Liver (tissue), 8 donors: ENCODE measurements at regions not wholly inside any gene's neighbourhood (a gene's known extent, or its start where the extent isn't known, plus 50 kb on each side); places are given as distances from the start of the nearest gene placed in this dataset.

Experiments
- DNase-seq: peaks from one replicate; pipeline ENCODE4 v3.0.0-alpha.2; 2017; ENCODE audit warnings: low spot score
- H3K27ac ChIP-seq, 2 donors: one replicate each; pipeline ENCODE4 v1.7.0; 2013; ENCODE audit warnings: inconsistent platforms in 2 of 2, low read length in 2 of 2, control low read depth in 1 of 2, low read depth in 1 of 2, mild to moderate bottlenecking in 1 of 2
- H3K27me3 ChIP-seq, 4 donors: one replicate each; pipeline versions ENCODE4 v1.6.1 to v1.7.0; 2013; ENCODE audit warnings: low read length in 3 of 4, inconsistent platforms in 1 of 4, mild to moderate bottlenecking in 1 of 4, moderate library complexity in 1 of 4; ENCODE audit not compliant: control insufficient read depth in 4 of 4, insufficient read depth in 4 of 4
- H3K36me3 ChIP-seq, 4 donors: one replicate each; pipeline versions ENCODE4 v1.6.1 to v1.7.0; 2013; ENCODE audit warnings: low read length in 3 of 4, mild to moderate bottlenecking in 3 of 4, low read depth in 1 of 4, moderate library complexity in 1 of 4; ENCODE audit not compliant: control insufficient read depth in 4 of 4, insufficient read depth in 3 of 4
- H3K4me1 ChIP-seq, 4 donors: one replicate each; pipeline versions ENCODE4 v1.6.1 to v1.7.0; 2013; ENCODE audit warnings: low read length in 3 of 4, mild to moderate bottlenecking in 3 of 4, moderate library complexity in 1 of 4; ENCODE audit not compliant: control insufficient read depth in 4 of 4, insufficient read depth in 4 of 4
- H3K4me3 ChIP-seq, 3 donors: one replicate each; pipeline versions ENCODE4 v1.6.1 to v1.7.0; 2013; ENCODE audit warnings: low read length in 3 of 3, control low read depth in 1 of 3, low read depth in 1 of 3, mild to moderate bottlenecking in 1 of 3
- H3K9ac ChIP-seq, 2 donors: one replicate each; pipeline ENCODE4 v1.7.0; 2013; ENCODE audit warnings: low read length in 2 of 2, mild to moderate bottlenecking in 2 of 2, moderate library complexity in 2 of 2, control low read depth in 1 of 2, low read depth in 1 of 2
- H3K9me3 ChIP-seq, 4 donors: one replicate each; pipeline versions ENCODE4 v1.6.1 to v1.7.0; 2013; ENCODE audit warnings: low read length in 3 of 4; ENCODE audit not compliant: control insufficient read depth in 4 of 4
- EGR1 ChIP-seq, 2 donors: IDR thresholded peaks; 2 replicates each; pipeline ENCODE4 v1.6.1; 2016 to 2018; ENCODE audit warnings: antibody characterized with exemption in 2 of 2, low read depth in 2 of 2
- FOXA1 ChIP-seq: IDR thresholded peaks from 2 replicates; pipeline ENCODE4 v1.6.1; 2016; ENCODE audit warnings: antibody characterized with exemption
- FOXA2 ChIP-seq: IDR thresholded peaks from 2 replicates; pipeline ENCODE4 v1.6.1; 2016; ENCODE audit warnings: antibody characterized with exemption
- GABPA ChIP-seq, 2 donors: IDR thresholded peaks in 1 of 2; conservative IDR thresholded peaks in 1 of 2; 2 replicates each; pipeline ENCODE4 v1.6.1; 2016; ENCODE audit warnings: antibody characterized with exemption in 2 of 2, mild to moderate bottlenecking in 1 of 2, moderate library complexity in 1 of 2
- HNF4A ChIP-seq, 2 donors: conservative IDR thresholded peaks; 2 replicates each; pipeline ENCODE4 v1.6.1; 2016; ENCODE audit warnings: antibody characterized with exemption in 2 of 2, mild to moderate bottlenecking in 2 of 2
- HNF4G ChIP-seq: IDR thresholded peaks from 2 replicates; pipeline ENCODE4 v1.6.1; 2016; ENCODE audit warnings: antibody characterized with exemption
- JUND ChIP-seq, 2 donors: IDR thresholded peaks; 2 replicates each; pipeline ENCODE4 v1.6.1; 2016; ENCODE audit warnings: antibody characterized with exemption in 2 of 2
- NR2F2 ChIP-seq: IDR thresholded peaks from 2 replicates; pipeline ENCODE4 v1.6.1; 2016; ENCODE audit warnings: antibody characterized with exemption
- RAD21 ChIP-seq, 2 donors: IDR thresholded peaks; 2 replicates each; pipeline ENCODE4 v1.6.1; 2016; ENCODE audit warnings: antibody characterized with exemption in 2 of 2, mild to moderate bottlenecking in 2 of 2
- SP1 ChIP-seq: IDR thresholded peaks from 2 replicates; pipeline ENCODE4 v1.6.1; 2018; ENCODE audit warnings: antibody characterized with exemption, mild to moderate bottlenecking
- TAF1 ChIP-seq: conservative IDR thresholded peaks from 2 replicates; pipeline ENCODE4 v1.6.1; 2016; ENCODE audit warnings: antibody characterized with exemption, mild to moderate bottlenecking
- WGBS: extraction: QIAGEN DNeasy Blood & Tissue Kit; methylation state at CpG from one replicate; pipeline ENCODE4 v1.1.7; 2013; 5-methylcytosine and 5-hydroxymethylcytosine counted together
- TF ChIP-seq, protein P1 (sequence below): IDR thresholded peaks from 2 replicates; pipeline ENCODE4 v1.6.1; 2016; ENCODE audit warnings: antibody characterized with exemption
- TF ChIP-seq, protein P2 (sequence below): IDR thresholded peaks from 2 replicates; pipeline ENCODE4 v1.6.1; 2016; ENCODE audit warnings: antibody characterized with exemption, mild to moderate bottlenecking
- TF ChIP-seq, protein P3 (sequence below): IDR thresholded peaks from 2 replicates; pipeline ENCODE4 v1.6.1; 2016; ENCODE audit warnings: antibody characterized with exemption
- TF ChIP-seq, protein P4 (sequence below): fragments of 150-350 bp; IDR thresholded peaks from 2 replicates; pipeline ENCODE4 v1.5.1; 2017; ENCODE audit warnings: improper control_type of control experiment, low read depth, low read length; ENCODE audit not compliant: missing input control
- TF ChIP-seq, protein P5 (sequence below): IDR thresholded peaks from 2 replicates; pipeline ENCODE4 v1.6.1; 2016; ENCODE audit warnings: antibody characterized with exemption
- donor health status: healthy.
- donor health status: healthy.
- donor health status: healthy.
- donor health status: healthy.
- donor health status: healthy.

DNA sequence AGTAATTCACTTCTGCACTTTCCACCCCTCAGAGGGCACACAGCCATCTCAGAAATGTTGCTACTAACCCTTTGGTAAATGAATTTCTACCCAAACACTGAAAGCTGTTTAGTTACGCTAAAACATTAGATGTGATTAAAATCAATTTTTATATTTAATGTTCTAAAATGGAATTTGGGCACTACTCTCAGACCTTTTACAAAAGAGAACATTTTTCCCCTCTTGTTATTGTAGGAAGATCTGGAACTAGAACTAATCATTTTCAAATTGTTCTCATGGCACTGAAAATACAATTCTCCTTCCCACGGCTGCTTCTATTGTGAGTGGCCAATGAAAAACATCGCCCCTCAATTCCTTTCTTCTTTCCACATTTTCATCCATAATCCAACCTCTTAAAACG lies 627.4 kb downstream of the CDH26 start:
- no peak overlapping the region for H3K4me3 ChIP-seq
- H3K27ac ChIP-seq: no peak overlapping the region
- H3K9me3 ChIP-seq: no peaks in the 10 kb centered on the region
- peaks cover 0 to 5% (median 3%) of the 10 kb centered on the region in 4 donors for H3K27me3 ChIP-seq
- no peak for DNase-seq
- no peaks in the 10 kb centered on the region for H3K4me1 ChIP-seq
- H3K36me3 ChIP-seq: no peaks in the 10 kb centered on the region
- TF ChIP-seq RAD21 (IDR thresholded peaks at IDR 0.05): no peak
- no peak for TF ChIP-seq JUND (IDR thresholded peaks at IDR 0.05)
- TF ChIP-seq, protein P1, sequence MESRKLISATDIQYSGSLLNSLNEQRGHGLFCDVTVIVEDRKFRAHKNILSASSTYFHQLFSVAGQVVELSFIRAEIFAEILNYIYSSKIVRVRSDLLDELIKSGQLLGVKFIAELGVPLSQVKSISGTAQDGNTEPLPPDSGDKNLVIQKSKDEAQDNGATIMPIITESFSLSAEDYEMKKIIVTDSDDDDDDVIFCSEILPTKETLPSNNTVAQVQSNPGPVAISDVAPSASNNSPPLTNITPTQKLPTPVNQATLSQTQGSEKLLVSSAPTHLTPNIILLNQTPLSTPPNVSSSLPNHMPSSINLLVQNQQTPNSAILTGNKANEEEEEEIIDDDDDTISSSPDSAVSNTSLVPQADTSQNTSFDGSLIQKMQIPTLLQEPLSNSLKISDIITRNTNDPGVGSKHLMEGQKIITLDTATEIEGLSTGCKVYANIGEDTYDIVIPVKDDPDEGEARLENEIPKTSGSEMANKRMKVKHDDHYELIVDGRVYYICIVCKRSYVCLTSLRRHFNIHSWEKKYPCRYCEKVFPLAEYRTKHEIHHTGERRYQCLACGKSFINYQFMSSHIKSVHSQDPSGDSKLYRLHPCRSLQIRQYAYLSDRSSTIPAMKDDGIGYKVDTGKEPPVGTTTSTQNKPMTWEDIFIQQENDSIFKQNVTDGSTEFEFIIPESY: no peak
- no peak for TF ChIP-seq FOXA2
- no peak for TF ChIP-seq HNF4A (conservative IDR thresholded peaks at IDR 0.05)
- no peak for TF ChIP-seq SP1
- TF ChIP-seq, protein P2, sequence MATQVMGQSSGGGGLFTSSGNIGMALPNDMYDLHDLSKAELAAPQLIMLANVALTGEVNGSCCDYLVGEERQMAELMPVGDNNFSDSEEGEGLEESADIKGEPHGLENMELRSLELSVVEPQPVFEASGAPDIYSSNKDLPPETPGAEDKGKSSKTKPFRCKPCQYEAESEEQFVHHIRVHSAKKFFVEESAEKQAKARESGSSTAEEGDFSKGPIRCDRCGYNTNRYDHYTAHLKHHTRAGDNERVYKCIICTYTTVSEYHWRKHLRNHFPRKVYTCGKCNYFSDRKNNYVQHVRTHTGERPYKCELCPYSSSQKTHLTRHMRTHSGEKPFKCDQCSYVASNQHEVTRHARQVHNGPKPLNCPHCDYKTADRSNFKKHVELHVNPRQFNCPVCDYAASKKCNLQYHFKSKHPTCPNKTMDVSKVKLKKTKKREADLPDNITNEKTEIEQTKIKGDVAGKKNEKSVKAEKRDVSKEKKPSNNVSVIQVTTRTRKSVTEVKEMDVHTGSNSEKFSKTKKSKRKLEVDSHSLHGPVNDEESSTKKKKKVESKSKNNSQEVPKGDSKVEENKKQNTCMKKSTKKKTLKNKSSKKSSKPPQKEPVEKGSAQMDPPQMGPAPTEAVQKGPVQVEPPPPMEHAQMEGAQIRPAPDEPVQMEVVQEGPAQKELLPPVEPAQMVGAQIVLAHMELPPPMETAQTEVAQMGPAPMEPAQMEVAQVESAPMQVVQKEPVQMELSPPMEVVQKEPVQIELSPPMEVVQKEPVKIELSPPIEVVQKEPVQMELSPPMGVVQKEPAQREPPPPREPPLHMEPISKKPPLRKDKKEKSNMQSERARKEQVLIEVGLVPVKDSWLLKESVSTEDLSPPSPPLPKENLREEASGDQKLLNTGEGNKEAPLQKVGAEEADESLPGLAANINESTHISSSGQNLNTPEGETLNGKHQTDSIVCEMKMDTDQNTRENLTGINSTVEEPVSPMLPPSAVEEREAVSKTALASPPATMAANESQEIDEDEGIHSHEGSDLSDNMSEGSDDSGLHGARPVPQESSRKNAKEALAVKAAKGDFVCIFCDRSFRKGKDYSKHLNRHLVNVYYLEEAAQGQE: no peak
- no peak for TF ChIP-seq GABPA (IDR thresholded peaks at IDR 0.05 in 1 of 2, conservative IDR thresholded peaks at IDR 0.05 in 1 of 2)
- no peak for TF ChIP-seq HNF4G
- no peak for TF ChIP-seq NR2F2
- TF ChIP-seq, protein P3, sequence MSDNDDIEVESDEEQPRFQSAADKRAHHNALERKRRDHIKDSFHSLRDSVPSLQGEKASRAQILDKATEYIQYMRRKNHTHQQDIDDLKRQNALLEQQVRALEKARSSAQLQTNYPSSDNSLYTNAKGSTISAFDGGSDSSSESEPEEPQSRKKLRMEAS: no peak
- no peak for TF ChIP-seq FOXA1
- TF ChIP-seq, protein P4, sequence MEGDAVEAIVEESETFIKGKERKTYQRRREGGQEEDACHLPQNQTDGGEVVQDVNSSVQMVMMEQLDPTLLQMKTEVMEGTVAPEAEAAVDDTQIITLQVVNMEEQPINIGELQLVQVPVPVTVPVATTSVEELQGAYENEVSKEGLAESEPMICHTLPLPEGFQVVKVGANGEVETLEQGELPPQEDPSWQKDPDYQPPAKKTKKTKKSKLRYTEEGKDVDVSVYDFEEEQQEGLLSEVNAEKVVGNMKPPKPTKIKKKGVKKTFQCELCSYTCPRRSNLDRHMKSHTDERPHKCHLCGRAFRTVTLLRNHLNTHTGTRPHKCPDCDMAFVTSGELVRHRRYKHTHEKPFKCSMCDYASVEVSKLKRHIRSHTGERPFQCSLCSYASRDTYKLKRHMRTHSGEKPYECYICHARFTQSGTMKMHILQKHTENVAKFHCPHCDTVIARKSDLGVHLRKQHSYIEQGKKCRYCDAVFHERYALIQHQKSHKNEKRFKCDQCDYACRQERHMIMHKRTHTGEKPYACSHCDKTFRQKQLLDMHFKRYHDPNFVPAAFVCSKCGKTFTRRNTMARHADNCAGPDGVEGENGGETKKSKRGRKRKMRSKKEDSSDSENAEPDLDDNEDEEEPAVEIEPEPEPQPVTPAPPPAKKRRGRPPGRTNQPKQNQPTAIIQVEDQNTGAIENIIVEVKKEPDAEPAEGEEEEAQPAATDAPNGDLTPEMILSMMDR: no peak
- TF ChIP-seq, protein P5, sequence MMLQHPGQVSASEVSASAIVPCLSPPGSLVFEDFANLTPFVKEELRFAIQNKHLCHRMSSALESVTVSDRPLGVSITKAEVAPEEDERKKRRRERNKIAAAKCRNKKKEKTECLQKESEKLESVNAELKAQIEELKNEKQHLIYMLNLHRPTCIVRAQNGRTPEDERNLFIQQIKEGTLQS: no peak
- TF ChIP-seq EGR1 (IDR thresholded peaks at IDR 0.05; ENCODE audit: low read depth in 2 of 2): no peak
- TF ChIP-seq TAF1: no peak
- WGBS: 66% methylated on average over 4 of the region's 4 CpGs
- H3K9ac ChIP-seq: no peak overlapping the region
